Caco-2 (cell line): ENCODE measurements at regions not wholly inside any gene's neighbourhood (a gene's known extent, or its start where the extent isn't known, plus 50 kb on each side); places are given as distances from the start of the nearest gene placed in this dataset.

ENCODE experiments used
- BruUV-seq: library from RNA; stranded (reverse); fragments of 400-500 nt; replicated peaks from 2 replicates; lab custom pipeline; 2021; lab: Mats Ljungman, UMichigan
- CTCF ChIA-PET: fragments of 300-600 bp; sonication (Branson Sonifier 250); formaldehyde crosslinking; loops from one replicate; lab custom pipeline; 2022; ENCODE audit warnings: antibody characterized with exemption; lab: Charles Lee
- POLR2A ChIA-PET: fragments of 300-600 bp; sonication (Branson Sonifier 250); formaldehyde crosslinking; loops from one replicate; lab custom pipeline; 2022; ENCODE audit warnings: antibody characterized with exemption; lab: Charles Lee
- DNase-seq, 2 experiments: peaks; one replicate each; pipeline versions ENCODE4 v3.0.0 to v3.0.0-alpha.2; 2020 to 2022
- H3K27me3 ChIP-seq: replicated peaks from 2 replicates; pipeline ENCODE4 v1.6.0; 2011; ENCODE audit warnings: low read length; ENCODE audit not compliant: control insufficient read depth, insufficient read depth
- H3K36me3 ChIP-seq: 2 replicates; pipeline ENCODE4 v1.5.1; 2011; ENCODE audit warnings: low read length; ENCODE audit not compliant: control insufficient read depth, insufficient read depth
- H3K4me1 ChIP-seq: fragments of 250-450 bp; sonication (Bioruptor Pico); 2 replicates; pipeline ENCODE4 v1.5.1; 2020; ENCODE audit warnings: mild to moderate bottlenecking
- H3K4me3 ChIP-seq: 2 replicates; pipeline ENCODE4 v1.5.1; 2011; ENCODE audit warnings: low read depth, mild to moderate bottlenecking, control low read depth, low read length
- H3K9me3 ChIP-seq: fragments of 250-450 bp; sonication (Bioruptor Pico); 2 replicates; pipeline ENCODE4 v1.5.1; 2020; ENCODE audit warnings: mild to moderate bottlenecking, moderate library complexity
- H3K27ac Mint-ChIP-seq: one replicate; pipeline ENCODE4 v1.8.0; 2022; ENCODE audit warnings: mixed read lengths; ENCODE audit not compliant: unreplicated experiment
- H3K27me3 Mint-ChIP-seq: one replicate; pipeline ENCODE4 v1.8.0; 2022; ENCODE audit warnings: mixed read lengths; ENCODE audit not compliant: insufficient read depth, unreplicated experiment
- H3K36me3 Mint-ChIP-seq: one replicate; pipeline ENCODE4 v1.8.0; 2022; ENCODE audit warnings: mild to moderate bottlenecking, mixed read lengths; ENCODE audit not compliant: insufficient read depth, unreplicated experiment
- H3K4me1 Mint-ChIP-seq: one replicate; pipeline ENCODE4 v1.8.0; 2022; ENCODE audit warnings: low read depth, mixed read lengths; ENCODE audit not compliant: unreplicated experiment
- H3K4me3 Mint-ChIP-seq: one replicate; pipeline ENCODE4 v1.8.0; 2022; ENCODE audit warnings: mild to moderate bottlenecking, moderate library complexity, mixed read lengths; ENCODE audit not compliant: unreplicated experiment
- H3K9me3 Mint-ChIP-seq: one replicate; pipeline ENCODE4 v1.8.0; 2022; ENCODE audit warnings: mixed read lengths; ENCODE audit not compliant: unreplicated experiment
- CTCF ChIP-seq, 2 experiments: fragments of 200-600 bp in 1 of 2; IDR thresholded peaks; 1 replicate in 1 of 2; 2 replicates in 1 of 2; pipeline versions ENCODE4 v1.5.1 to v1.8.0; 2011 to 2022; ENCODE audit warnings: antibody characterized with exemption in 1 of 2, control low read depth in 1 of 2, inconsistent platforms in 1 of 2, low read depth in 1 of 2, low read length in 1 of 2, mild to moderate bottlenecking in 1 of 2, moderate library complexity in 1 of 2; ENCODE audit not compliant: insufficient read depth in 1 of 2, severe bottlenecking in 1 of 2, unreplicated experiment in 1 of 2
- intact Hi-C: fragments of 100-400 bp; cut with micrococcal nuclease; formaldehyde crosslinking; loops from one replicate; pipeline ENCODE4 v1.10.0; 2022; ENCODE audit not compliant: unreplicated experiment

GRCh38 chr13:90535421-90535820 is 812.1 kb upstream of the MIR17HG start:
- TF ChIP-seq CTCF (IDR thresholded peaks at IDR 0.05; ENCODE audit: insufficient read depth in 1 of 2, low read depth in 1 of 2, low read length in 1 of 2, severe bottlenecking in 1 of 2, unreplicated experiment in 1 of 2) = no peak
- POLR2A ChIA-PET = no interaction called here
- Histone ChIP-seq H3K9me3 (no peaks in the 10 kb centered on the region), H3K27me3 (no peaks in the 10 kb centered on the region), H3K4me1 (no peaks in the 10 kb centered on the region), H3K36me3 (no peaks in the 10 kb centered on the region), H3K4me3 (no peak overlapping the region)
- BruUV-seq = no TSS peak
- no peak overlapping the region for H3K27ac Mint-ChIP-seq
- CTCF ChIA-PET = no interaction called here
- intact Hi-C loops = no loop called here
- H3K36me3 Mint-ChIP-seq = no peaks in the 10 kb centered on the region
- no peak for DNase-seq
- no peaks in the 10 kb centered on the region for H3K27me3 Mint-ChIP-seq
- H3K4me1 Mint-ChIP-seq = no peaks in the 10 kb centered on the region
- H3K9me3 Mint-ChIP-seq = peaks cover 16% of the 10 kb centered on the region
- H3K4me3 Mint-ChIP-seq = no peak overlapping the region

GRCh38 chr13:90538063-90538462 is 809.4 kb upstream of the MIR17HG start:
- ChIA-PET CTCF (no interaction called here), POLR2A (no interaction called here)
- Mint-ChIP-seq H3K36me3 (no peaks in the 10 kb centered on the region), H3K4me1 (no peaks in the 10 kb centered on the region), H3K27ac (no peak overlapping the region), H3K4me3 (no peak overlapping the region), H3K27me3 (no peaks in the 10 kb centered on the region), H3K9me3 (peaks cover 16% of the 10 kb centered on the region)
- no peak overlapping the region for H3K4me3 ChIP-seq
- H3K27me3 ChIP-seq = no peaks in the 10 kb centered on the region
- TF ChIP-seq CTCF (IDR thresholded peaks at IDR 0.05; ENCODE audit: insufficient read depth in 1 of 2, low read depth in 1 of 2, low read length in 1 of 2, severe bottlenecking in 1 of 2, unreplicated experiment in 1 of 2) = no peak
- no TSS peak for BruUV-seq
- no peaks in the 10 kb centered on the region for H3K36me3 ChIP-seq
- no peak for DNase-seq
- no peaks in the 10 kb centered on the region for H3K9me3 ChIP-seq
- H3K4me1 ChIP-seq = no peaks in the 10 kb centered on the region
- intact Hi-C loops = no loop called here

GRCh38 chr13:90541346-90541745 is 806.1 kb upstream of the MIR17HG start:
- ChIA-PET POLR2A (no interaction called here), CTCF (no interaction called here)
- Histone ChIP-seq H3K27me3 (no peaks in the 10 kb centered on the region), H3K4me1 (no peaks in the 10 kb centered on the region), H3K9me3 (no peaks in the 10 kb centered on the region), H3K36me3 (no peaks in the 10 kb centered on the region), H3K4me3 (no peak overlapping the region)
- Mint-ChIP-seq H3K4me3 (no peak overlapping the region), H3K4me1 (no peaks in the 10 kb centered on the region), H3K27ac (no peak overlapping the region), H3K36me3 (no peaks in the 10 kb centered on the region), H3K9me3 (peaks cover 23% of the 10 kb centered on the region), H3K27me3 (no peaks in the 10 kb centered on the region)
- BruUV-seq = no TSS peak
- DNase-seq = no peak
- intact Hi-C loops = no loop called here
- TF ChIP-seq CTCF (IDR thresholded peaks at IDR 0.05; ENCODE audit: insufficient read depth in 1 of 2, low read depth in 1 of 2, low read length in 1 of 2, severe bottlenecking in 1 of 2, unreplicated experiment in 1 of 2) = no peak
